ENCODE measurements at regions not wholly inside any gene's neighbourhood (a gene's known extent, or its start where the extent isn't known, plus 50 kb on each side); places are given as distances from the start of the nearest gene placed in this dataset.

GRCh38 chr3:104646196-104646595 is 720.5 kb upstream of the ALCAM start:
- Histone ChIP-seq H3K27ac (ENCODE audit: low read depth in 1 of 2, low read length in 1 of 2) (no peak overlapping the region), H3K4me3 (no peak overlapping the region), H3K4me1 (ENCODE audit: control insufficient read depth in 5 of 5, insufficient read depth in 5 of 5, low read length in 5 of 5) (no peaks in the 10 kb centered on the region), H3K27me3 (ENCODE audit: control insufficient read depth in 3 of 3, insufficient read depth in 3 of 3, low read length in 2 of 3) (no peaks in the 10 kb centered on the region), H3K9me3 (ENCODE audit: control insufficient read depth in 4 of 4, insufficient read depth in 3 of 4, low read length in 3 of 4) (no peaks in the 10 kb centered on the region), H3K36me3 (ENCODE audit: control insufficient read depth in 4 of 4, insufficient read depth in 4 of 4, low read length in 4 of 4) (no peaks in the 10 kb centered on the region), H3K9ac (ENCODE audit: insufficient read depth in 1 of 2, low read length in 2 of 2) (no peak overlapping the region)
- ATAC-seq (ENCODE audit: insufficient read depth, low FRiP score), result no peak
- DNase-seq, result no peak
- no peak for TF ChIP-seq CTCF (IDR thresholded peaks at IDR 0.05; ENCODE audit: control extremely low read depth, extremely low read depth)

DNA sequence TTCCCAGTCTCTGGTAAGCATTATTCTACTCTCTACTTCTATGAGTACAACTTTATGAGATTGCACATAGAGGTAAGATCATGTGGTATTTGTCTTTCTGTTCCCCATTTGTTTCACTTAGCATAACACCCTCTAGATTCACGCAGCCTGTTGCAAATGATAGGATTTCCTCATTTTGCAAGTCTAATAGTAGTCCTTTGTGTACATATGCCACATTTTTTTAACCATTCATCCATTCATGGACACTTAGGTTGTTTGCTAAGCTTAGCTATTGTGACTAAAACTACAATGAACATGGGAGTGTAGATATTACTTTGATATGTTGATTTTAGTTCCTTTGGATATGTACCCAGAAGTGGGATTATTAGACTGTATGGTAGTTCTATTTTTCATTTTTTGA is 717.9 kb upstream of the ALCAM start:
- Histone ChIP-seq H3K36me3 (ENCODE audit: control insufficient read depth in 4 of 4, insufficient read depth in 4 of 4, low read length in 4 of 4) (no peaks in the 10 kb centered on the region), H3K27me3 (ENCODE audit: control insufficient read depth in 3 of 3, insufficient read depth in 3 of 3, low read length in 2 of 3) (no peaks in the 10 kb centered on the region), H3K4me1 (ENCODE audit: control insufficient read depth in 5 of 5, insufficient read depth in 5 of 5, low read length in 5 of 5) (no peaks in the 10 kb centered on the region), H3K9me3 (ENCODE audit: control insufficient read depth in 4 of 4, insufficient read depth in 3 of 4, low read length in 3 of 4) (peaks cover 0 to 3% (median 0%) of the 10 kb centered on the region in 4 donors), H3K9ac (ENCODE audit: insufficient read depth in 1 of 2, low read length in 2 of 2) (no peak overlapping the region), H3K4me3 (no peak overlapping the region), H3K27ac (ENCODE audit: low read depth in 1 of 2, low read length in 1 of 2) (no peak overlapping the region)
- ATAC-seq (ENCODE audit: insufficient read depth, low FRiP score), result no peak
- TF ChIP-seq CTCF (IDR thresholded peaks at IDR 0.05; ENCODE audit: control extremely low read depth, extremely low read depth), result no peak
- no peak for DNase-seq
- 50 to 60% methylated on average over 1 of the region's 1 CpG for WGBS, 2 donors

DNA sequence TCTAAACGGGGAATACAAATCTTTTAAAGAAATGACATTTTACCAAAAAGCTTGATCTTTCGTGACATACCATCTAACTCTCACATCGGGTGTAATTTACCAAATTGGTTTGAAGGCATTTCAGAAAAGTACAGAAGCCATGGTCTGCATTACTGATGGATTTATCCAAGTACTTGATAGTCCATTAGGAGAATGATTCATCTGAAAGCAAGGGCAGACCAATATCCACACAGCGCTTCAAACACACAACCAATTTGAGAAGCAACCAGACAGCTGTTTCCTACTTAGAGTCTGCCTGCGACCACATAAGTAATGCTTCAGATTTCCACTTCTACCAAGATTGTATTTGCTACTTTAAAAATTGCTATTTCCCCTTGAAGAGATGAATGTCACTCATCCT is 697.6 kb upstream of the ALCAM start:
- H3K9me3 ChIP-seq (ENCODE audit: control insufficient read depth in 4 of 4, insufficient read depth in 3 of 4, low read length in 3 of 4), result no peaks in the 10 kb centered on the region
- TF ChIP-seq CTCF (IDR thresholded peaks at IDR 0.05; ENCODE audit: control extremely low read depth, extremely low read depth), result no peak
- no peak overlapping the region for H3K4me3 ChIP-seq
- H3K9ac ChIP-seq (ENCODE audit: insufficient read depth in 1 of 2, low read length in 2 of 2), result no peak overlapping the region
- no peaks in the 10 kb centered on the region for H3K36me3 ChIP-seq (ENCODE audit: control insufficient read depth in 4 of 4, insufficient read depth in 4 of 4, low read length in 4 of 4)
- no peaks in the 10 kb centered on the region for H3K27me3 ChIP-seq (ENCODE audit: control insufficient read depth in 3 of 3, insufficient read depth in 3 of 3, low read length in 2 of 3)
- DNase-seq (no peak), ATAC-seq (ENCODE audit: insufficient read depth, low FRiP score) (no peak)
- 86 to 88% methylated on average over 5 of the region's 5 CpGs for WGBS, 2 donors
- H3K27ac ChIP-seq (ENCODE audit: low read depth in 1 of 2, low read length in 1 of 2), result no peak overlapping the region
- no peaks in the 10 kb centered on the region for H3K4me1 ChIP-seq (ENCODE audit: control insufficient read depth in 5 of 5, insufficient read depth in 5 of 5, low read length in 5 of 5)

GRCh38 chr3:104672331-104672730 is 694.4 kb upstream of the ALCAM start:
- peaks cover 0 to 3% (median 0%) of the 10 kb centered on the region in 4 donors for H3K9me3 ChIP-seq (ENCODE audit: control insufficient read depth in 4 of 4, insufficient read depth in 3 of 4, low read length in 3 of 4)

More at GRCh38 chr3:104672331-104672730, 694.4 kb upstream of the ALCAM start:
- Histone ChIP-seq H3K27me3 (ENCODE audit: control insufficient read depth in 3 of 3, insufficient read depth in 3 of 3, low read length in 2 of 3) (no peaks in the 10 kb centered on the region), H3K4me3 (no peak overlapping the region), H3K27ac (ENCODE audit: low read depth in 1 of 2, low read length in 1 of 2) (no peak overlapping the region), H3K9ac (ENCODE audit: insufficient read depth in 1 of 2, low read length in 2 of 2) (no peak overlapping the region), H3K4me1 (ENCODE audit: control insufficient read depth in 5 of 5, insufficient read depth in 5 of 5, low read length in 5 of 5) (no peaks in the 10 kb centered on the region), H3K36me3 (ENCODE audit: control insufficient read depth in 4 of 4, insufficient read depth in 4 of 4, low read length in 4 of 4) (no peaks in the 10 kb centered on the region)
- 73 to 83% methylated on average over 5 of the region's 5 CpGs for whole genome bisulfite sequencing, 2 donors
- DNase-seq, result no peak
- TF ChIP-seq CTCF (IDR thresholded peaks at IDR 0.05; ENCODE audit: control extremely low read depth, extremely low read depth), result no peak
- ATAC-seq (ENCODE audit: insufficient read depth, low FRiP score), result no peak

Data from lung (tissue), 11 donors.